ENCODE measurements at regions not wholly inside any gene's neighbourhood (a gene's known extent, or its start where the extent isn't known, plus 50 kb on each side); places are given as distances from the start of the nearest gene placed in this dataset.

GRCh38 chr4:125527681-125528080, 212.9 kb downstream of the FAT4 start:
- no peaks in the 10 kb centered on the region for H3K27me3 ChIP-seq (replicated peaks in 1 of 7)
- TF ChIP-seq, protein P1, sequence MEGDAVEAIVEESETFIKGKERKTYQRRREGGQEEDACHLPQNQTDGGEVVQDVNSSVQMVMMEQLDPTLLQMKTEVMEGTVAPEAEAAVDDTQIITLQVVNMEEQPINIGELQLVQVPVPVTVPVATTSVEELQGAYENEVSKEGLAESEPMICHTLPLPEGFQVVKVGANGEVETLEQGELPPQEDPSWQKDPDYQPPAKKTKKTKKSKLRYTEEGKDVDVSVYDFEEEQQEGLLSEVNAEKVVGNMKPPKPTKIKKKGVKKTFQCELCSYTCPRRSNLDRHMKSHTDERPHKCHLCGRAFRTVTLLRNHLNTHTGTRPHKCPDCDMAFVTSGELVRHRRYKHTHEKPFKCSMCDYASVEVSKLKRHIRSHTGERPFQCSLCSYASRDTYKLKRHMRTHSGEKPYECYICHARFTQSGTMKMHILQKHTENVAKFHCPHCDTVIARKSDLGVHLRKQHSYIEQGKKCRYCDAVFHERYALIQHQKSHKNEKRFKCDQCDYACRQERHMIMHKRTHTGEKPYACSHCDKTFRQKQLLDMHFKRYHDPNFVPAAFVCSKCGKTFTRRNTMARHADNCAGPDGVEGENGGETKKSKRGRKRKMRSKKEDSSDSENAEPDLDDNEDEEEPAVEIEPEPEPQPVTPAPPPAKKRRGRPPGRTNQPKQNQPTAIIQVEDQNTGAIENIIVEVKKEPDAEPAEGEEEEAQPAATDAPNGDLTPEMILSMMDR (IDR thresholded peaks at IDR 0.05 in 8 of 11, conservative IDR thresholded peaks at IDR 0.05 in 3 of 11), result no peak
- TF ChIP-seq POLR2A (IDR thresholded peaks at IDR 0.05), result no peak
- no peak for TF ChIP-seq POLR2AphosphoS5 (IDR thresholded peaks at IDR 0.05)

GRCh38 chr4:125529071-125529470, 214.3 kb downstream of the FAT4 start:
- no peaks in the 10 kb centered on the region for H3K27me3 ChIP-seq (replicated peaks in 1 of 7)
- no peaks in the 10 kb centered on the region for H3K4me1 ChIP-seq
- no peaks in the 10 kb centered on the region for H3K36me3 ChIP-seq
- 78 to 93% (median 79%) methylated on average over 2 of the region's 2 CpGs for WGBS, 5 donors
- intact Hi-C loops (cut with DNase I; ENCODE audit: low total_unique reads), result no loop called here
- H3K9me3 ChIP-seq, result peaks cover 0 to 6% (median 0%) of the 10 kb centered on the region in 8 donors
- no peak for DNase-seq
- TF ChIP-seq POLR2A (IDR thresholded peaks at IDR 0.05) (no peak), POLR2AphosphoS5 (IDR thresholded peaks at IDR 0.05) (no peak)
- TF ChIP-seq, protein P1 (IDR thresholded peaks at IDR 0.05 in 8 of 11, conservative IDR thresholded peaks at IDR 0.05 in 3 of 11), result no peak
- H3K27ac ChIP-seq, result no peak overlapping the region
- H3K4me3 ChIP-seq, result no peak overlapping the region

More at GRCh38 chr4:125527681-125528080, 212.9 kb downstream of the FAT4 start:
- peaks cover 0 to 4% (median 0%) of the 10 kb centered on the region in 8 donors for H3K9me3 ChIP-seq
- WGBS, 5 donors, result 85 to 95% (median 89%) methylated on average over 1 of the region's 1 CpG
- H3K36me3 ChIP-seq, result no peaks in the 10 kb centered on the region
- intact Hi-C loops (cut with DNase I; ENCODE audit: low total_unique reads), result no loop called here
- no peaks in the 10 kb centered on the region for H3K4me1 ChIP-seq
- no peak for DNase-seq
- no peak overlapping the region for H3K4me3 ChIP-seq
- no peak overlapping the region for H3K27ac ChIP-seq

DNA sequence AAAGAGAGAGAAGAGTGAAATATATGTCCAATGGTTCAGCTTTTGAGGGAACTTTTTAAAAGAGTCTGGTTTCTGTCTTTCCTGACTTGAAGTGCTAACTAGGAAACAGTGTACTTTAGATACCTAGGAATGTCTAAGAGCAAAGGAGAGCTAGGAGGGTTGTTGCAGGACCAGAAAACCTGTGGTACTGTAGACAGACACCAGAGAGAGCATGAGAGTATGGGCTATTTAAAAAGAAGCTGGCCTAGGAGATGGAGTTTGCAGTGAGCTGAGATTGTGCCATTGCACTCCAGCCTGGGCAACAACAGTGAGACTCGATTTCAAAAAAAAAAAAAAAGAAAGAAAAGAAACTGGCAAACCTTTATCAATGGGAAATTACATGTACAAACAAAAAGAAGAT, 223.9 kb downstream of the FAT4 start:
- TF ChIP-seq, protein P1 (IDR thresholded peaks at IDR 0.05 in 8 of 11, conservative IDR thresholded peaks at IDR 0.05 in 3 of 11), result no peak
- TF ChIP-seq POLR2AphosphoS5 (IDR thresholded peaks at IDR 0.05) (no peak), POLR2A (IDR thresholded peaks at IDR 0.05) (no peak)
- no peak overlapping the region for H3K27ac ChIP-seq
- 61 to 88% (median 83%) methylated on average over 1 of the region's 1 CpG for WGBS, 5 donors
- peaks cover 0 to 35% (median 14%) of the 10 kb centered on the region in 8 donors for H3K9me3 ChIP-seq
- no peak overlapping the region for H3K4me3 ChIP-seq
- intact Hi-C loops (cut with DNase I; ENCODE audit: low total_unique reads), result no loop called here
- H3K4me1 ChIP-seq, result no peaks in the 10 kb centered on the region
- H3K36me3 ChIP-seq, result no peaks in the 10 kb centered on the region
- DNase-seq, result no peak
- no peaks in the 10 kb centered on the region for H3K27me3 ChIP-seq (replicated peaks in 1 of 7)

- no peak for DNase-seq
- Histone ChIP-seq H3K4me1 (no peaks in the 10 kb centered on the region), H3K36me3 (no peaks in the 10 kb centered on the region), H3K9me3 (peaks cover 0 to 35% (median 14%) of the 10 kb centered on the region in 8 donors), H3K27ac (no peak overlapping the region), H3K27me3 (replicated peaks in 1 of 7) (no peaks in the 10 kb centered on the region), H3K4me3 (no peak overlapping the region)
- intact Hi-C loops (cut with DNase I; ENCODE audit: low total_unique reads), result no loop called here
- TF ChIP-seq POLR2A (IDR thresholded peaks at IDR 0.05) (no peak), POLR2AphosphoS5 (IDR thresholded peaks at IDR 0.05) (no peak)
- TF ChIP-seq, protein P1 (IDR thresholded peaks at IDR 0.05 in 8 of 11, conservative IDR thresholded peaks at IDR 0.05 in 3 of 11), result no peak
- WGBS, 5 donors, result 60 to 72% (median 65%) methylated on average over 2 of the region's 2 CpGs
These were observed 224.9 kb downstream of the FAT4 start for GRCh38 chr4:125539691-125540090.

All from spleen (tissue), 11 donors.